ENCODE measurements at regions not wholly inside any gene's neighbourhood (a gene's known extent, or its start where the extent isn't known, plus 50 kb on each side); places are given as distances from the start of the nearest gene placed in this dataset.
A peak's percentile ranks its signal among the peaks of the same experiment; 100 is the strongest.

DNA sequence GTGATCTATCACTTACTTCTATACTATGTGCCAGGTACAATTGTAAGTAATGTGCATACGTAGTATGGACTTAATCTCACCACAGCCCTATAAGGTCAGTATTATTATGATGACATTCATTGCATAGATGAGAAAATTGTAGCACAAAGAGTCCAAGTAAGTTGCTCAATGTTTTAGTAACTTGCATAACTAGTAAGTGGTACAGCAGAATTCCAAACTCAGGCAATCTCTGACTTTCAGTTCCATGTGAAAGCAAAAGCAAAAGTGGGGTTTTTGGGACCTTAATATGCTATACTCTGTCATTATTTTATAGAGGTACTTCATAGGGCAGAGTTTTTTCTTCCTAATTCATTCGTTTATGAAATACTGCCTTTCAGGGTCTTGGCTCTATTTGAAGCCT is 188.8 kb upstream of the VEGFC start:
- Histone ChIP-seq H3K27me3 (replicated peaks; ENCODE audit: insufficient read depth) (no peaks in the 10 kb centered on the region), H3K27ac (no peak overlapping the region), H3K36me3 (no peaks in the 10 kb centered on the region), H3K9me3 (no peaks in the 10 kb centered on the region), H3K4me3 (no peak overlapping the region), H3K4me1 (replicated peaks) (no peaks in the 10 kb centered on the region)
- 77% methylated on average over 2 of the region's 2 CpGs for WGBS
- intact Hi-C loops (cut with DNase I), result no loop called here
- no peak for TF ChIP-seq POLR2A (IDR thresholded peaks at IDR 0.05)
- TF ChIP-seq CTCF (IDR thresholded peaks at IDR 0.05), result no peak
- TF ChIP-seq POLR2AphosphoS5 (IDR thresholded peaks at IDR 0.05), result no peak
- DNase-seq (ENCODE audit: low spot score), result no peak

GRCh38 chr4:176988226-176988625 is 195.5 kb upstream of the VEGFC start:
- DNase-seq (ENCODE audit: low spot score), result no peak
- H3K27me3 ChIP-seq (replicated peaks; ENCODE audit: insufficient read depth), result no peaks in the 10 kb centered on the region
- no peak for TF ChIP-seq POLR2A (IDR thresholded peaks at IDR 0.05)
- TF ChIP-seq POLR2AphosphoS5 (IDR thresholded peaks at IDR 0.05), result no peak
- TF ChIP-seq CTCF (IDR thresholded peaks at IDR 0.05), result no peak
- H3K9me3 ChIP-seq, result no peaks in the 10 kb centered on the region
- no peak overlapping the region for H3K27ac ChIP-seq
- no peaks in the 10 kb centered on the region for H3K36me3 ChIP-seq
- intact Hi-C loops (cut with DNase I), result no loop called here
- H3K4me1 ChIP-seq (replicated peaks), result no peaks in the 10 kb centered on the region
- WGBS, result 32% methylated on average over 1 of the region's 1 CpG
- H3K4me3 ChIP-seq, result no peak overlapping the region

- H3K9me3 ChIP-seq, result no peaks in the 10 kb centered on the region
- H3K27ac ChIP-seq, result no peak overlapping the region
- no peaks in the 10 kb centered on the region for H3K27me3 ChIP-seq (replicated peaks; ENCODE audit: insufficient read depth)
- H3K4me3 ChIP-seq, result no peak overlapping the region
- 94% methylated on average over 1 of the region's 1 CpG for WGBS
- TF ChIP-seq CTCF (IDR thresholded peaks at IDR 0.05) (no peak), POLR2AphosphoS5 (IDR thresholded peaks at IDR 0.05) (no peak), POLR2A (IDR thresholded peaks at IDR 0.05) (no peak)
- no peaks in the 10 kb centered on the region for H3K4me1 ChIP-seq (replicated peaks)
- no peak for DNase-seq (ENCODE audit: low spot score)
- no peaks in the 10 kb centered on the region for H3K36me3 ChIP-seq
- intact Hi-C loops (cut with DNase I), result no loop called here
These were observed 196.5 kb upstream of the VEGFC start for GRCh38 chr4:176989186-176989585.

DNA sequence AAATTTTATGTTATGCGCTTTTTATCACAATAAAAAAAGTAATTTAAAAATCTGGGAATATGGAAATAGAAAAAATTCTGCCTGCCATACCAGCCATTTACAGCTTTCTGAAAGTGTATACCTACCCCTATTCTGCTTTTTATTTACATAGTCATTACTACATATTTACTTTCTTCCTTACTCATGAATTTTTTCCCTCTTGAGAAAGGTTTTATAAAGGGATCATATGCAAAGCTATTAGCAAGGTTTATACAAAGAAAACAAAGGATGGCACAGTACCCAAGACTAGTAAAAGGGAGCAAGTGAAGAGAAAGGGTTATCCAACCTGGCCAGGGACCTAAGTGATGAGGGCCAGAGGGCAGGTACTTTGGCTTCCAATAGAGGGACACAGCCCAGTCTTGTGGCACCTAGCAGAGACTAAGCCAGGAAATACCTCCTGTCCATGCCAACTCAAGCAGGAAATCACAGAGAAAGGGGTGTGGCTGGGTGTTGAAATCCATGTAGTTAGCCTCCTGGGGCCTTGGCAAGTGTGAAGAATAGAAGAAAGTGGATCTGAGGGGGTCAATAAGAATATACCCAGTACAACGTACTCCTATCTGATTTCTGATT is 207.3 kb upstream of the VEGFC start:
- 63% methylated on average over 2 of the region's 2 CpGs for whole genome bisulfite sequencing
- Histone ChIP-seq H3K9me3 (no peaks in the 10 kb centered on the region), H3K27ac (no peak overlapping the region), H3K27me3 (replicated peaks; ENCODE audit: insufficient read depth) (no peaks in the 10 kb centered on the region), H3K4me1 (replicated peaks) (peaks cover 4% of the 10 kb centered on the region), H3K36me3 (no peaks in the 10 kb centered on the region), H3K4me3 (no peak overlapping the region)
- TF ChIP-seq POLR2A (IDR thresholded peaks at IDR 0.05), result no peak
- peak; percentile 8 for TF ChIP-seq POLR2AphosphoS5 (IDR thresholded peaks at IDR 0.05)
- TF ChIP-seq CTCF (IDR thresholded peaks at IDR 0.05), result no peak
- DNase-seq (ENCODE audit: low spot score), result peak; percentile 22
- intact Hi-C loops (cut with DNase I), result no loop called here
